ENCODE measurements at regions not wholly inside any gene's neighbourhood (a gene's known extent, or its start where the extent isn't known, plus 50 kb on each side); places are given as distances from the start of the nearest gene placed in this dataset.

- intact Hi-C loops (cut with DNase I; ENCODE audit: low total_unique reads), result no loop called here
- H3K9me3 ChIP-seq, result no peaks in the 10 kb centered on the region
- no peak overlapping the region for H3K27ac ChIP-seq
- H3K27me3 ChIP-seq, result no peaks in the 10 kb centered on the region
- no peaks in the 10 kb centered on the region for H3K36me3 ChIP-seq
- H3K4me3 ChIP-seq, result no peak overlapping the region
- no peaks in the 10 kb centered on the region for H3K4me1 ChIP-seq
- no peak for DNase-seq
- no peak for TF ChIP-seq POLR2A (IDR thresholded peaks at IDR 0.05)
- TF ChIP-seq CTCF (IDR thresholded peaks at IDR 0.05), result no peak
Observed at GRCh38 chr10:83937161-83937560, 202.1 kb upstream of the GHITM start.

- no peaks in the 10 kb centered on the region for H3K4me1 ChIP-seq
- TF ChIP-seq POLR2A (IDR thresholded peaks at IDR 0.05), result no peak
- TF ChIP-seq CTCF (IDR thresholded peaks at IDR 0.05), result no peak
- H3K9me3 ChIP-seq, result no peaks in the 10 kb centered on the region
- intact Hi-C loops (cut with DNase I; ENCODE audit: low total_unique reads), result no loop called here
- H3K27ac ChIP-seq, result no peak overlapping the region
- no peak overlapping the region for H3K4me3 ChIP-seq
- DNase-seq, result no peak
- H3K27me3 ChIP-seq, result no peaks in the 10 kb centered on the region
- no peaks in the 10 kb centered on the region for H3K36me3 ChIP-seq
Observed at GRCh38 chr10:83937826-83938225, 201.5 kb upstream of the GHITM start.

DNA sequence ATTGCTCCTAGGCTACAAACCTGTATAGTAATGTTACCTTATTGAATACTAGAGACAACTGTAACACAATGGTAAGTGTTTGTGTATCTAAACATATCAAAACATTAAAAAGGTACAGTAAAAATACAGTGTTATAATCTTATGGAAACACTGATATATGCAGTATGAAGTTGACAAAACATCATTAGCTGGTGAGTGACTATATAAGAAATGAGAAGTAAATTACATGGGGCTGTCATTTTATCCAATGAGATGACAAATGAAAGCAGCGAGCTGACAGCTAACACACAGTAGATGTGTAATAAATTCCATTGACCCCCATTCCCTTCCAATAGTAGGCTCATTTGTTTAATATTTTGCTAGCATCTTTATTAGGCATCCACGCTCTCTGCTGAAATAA is 198.1 kb upstream of the GHITM start:
- Histone ChIP-seq H3K4me3 (no peak overlapping the region), H3K27me3 (no peaks in the 10 kb centered on the region), H3K9me3 (no peaks in the 10 kb centered on the region), H3K4me1 (no peaks in the 10 kb centered on the region), H3K36me3 (no peaks in the 10 kb centered on the region), H3K27ac (no peak overlapping the region)
- intact Hi-C loops (cut with DNase I; ENCODE audit: low total_unique reads), result no loop called here
- TF ChIP-seq POLR2A (IDR thresholded peaks at IDR 0.05) (no peak), CTCF (IDR thresholded peaks at IDR 0.05) (no peak)
- no peak for DNase-seq

DNA sequence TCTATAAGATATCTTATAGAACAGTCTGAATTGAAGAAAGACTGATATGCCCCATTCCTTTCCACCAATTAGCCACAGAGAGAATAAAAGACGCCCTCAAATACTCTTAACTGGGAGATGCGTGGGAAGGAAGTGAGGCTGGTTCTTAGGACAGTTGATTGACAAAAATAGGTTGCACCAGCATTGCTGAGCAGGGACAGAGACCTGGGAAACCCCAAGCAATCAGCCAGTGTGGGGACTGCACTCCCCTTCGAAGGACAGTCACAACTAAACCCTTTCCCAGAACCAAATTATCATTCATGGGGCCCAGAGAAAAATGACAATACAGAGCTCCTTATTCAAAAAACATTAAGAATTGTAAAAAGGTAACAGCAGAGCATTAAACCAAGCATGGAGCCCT is 196.9 kb upstream of the GHITM start:
- intact Hi-C loops (cut with DNase I; ENCODE audit: low total_unique reads), result no loop called here
- Histone ChIP-seq H3K27ac (no peak overlapping the region), H3K4me3 (no peak overlapping the region), H3K9me3 (no peaks in the 10 kb centered on the region), H3K4me1 (no peaks in the 10 kb centered on the region), H3K36me3 (no peaks in the 10 kb centered on the region), H3K27me3 (no peaks in the 10 kb centered on the region)
- no peak for TF ChIP-seq POLR2A (IDR thresholded peaks at IDR 0.05)
- TF ChIP-seq CTCF (IDR thresholded peaks at IDR 0.05), result no peak
- DNase-seq, result no peak

GRCh38 chr10:83943049-83943448 is 196.3 kb upstream of the GHITM start:
- no peak overlapping the region for H3K27ac ChIP-seq
- no peak overlapping the region for H3K4me3 ChIP-seq
- DNase-seq, result no peak
- intact Hi-C loops (cut with DNase I; ENCODE audit: low total_unique reads), result no loop called here
- no peaks in the 10 kb centered on the region for H3K9me3 ChIP-seq
- no peaks in the 10 kb centered on the region for H3K27me3 ChIP-seq
- H3K4me1 ChIP-seq, result no peaks in the 10 kb centered on the region
- H3K36me3 ChIP-seq, result no peaks in the 10 kb centered on the region
- no peak for TF ChIP-seq POLR2A (IDR thresholded peaks at IDR 0.05)
- no peak for TF ChIP-seq CTCF (IDR thresholded peaks at IDR 0.05)

All from uterus (tissue), 3 donors.